ENCODE measurements at regions not wholly inside any gene's neighbourhood (a gene's known extent, or its start where the extent isn't known, plus 50 kb on each side); places are given as distances from the start of the nearest gene placed in this dataset.

- TF ChIP-seq CTCF (IDR thresholded peaks at IDR 0.05) (no peak), POLR2A (IDR thresholded peaks at IDR 0.05) (no peak)
These were observed 179.1 kb downstream of the ABCC12 start for GRCh38 chr16:47976636-47977210.

All from body of pancreas (tissue), 4 donors.